ENCODE measurements at regions not wholly inside any gene's neighbourhood (a gene's known extent, or its start where the extent isn't known, plus 50 kb on each side); places are given as distances from the start of the nearest gene placed in this dataset.

DNA sequence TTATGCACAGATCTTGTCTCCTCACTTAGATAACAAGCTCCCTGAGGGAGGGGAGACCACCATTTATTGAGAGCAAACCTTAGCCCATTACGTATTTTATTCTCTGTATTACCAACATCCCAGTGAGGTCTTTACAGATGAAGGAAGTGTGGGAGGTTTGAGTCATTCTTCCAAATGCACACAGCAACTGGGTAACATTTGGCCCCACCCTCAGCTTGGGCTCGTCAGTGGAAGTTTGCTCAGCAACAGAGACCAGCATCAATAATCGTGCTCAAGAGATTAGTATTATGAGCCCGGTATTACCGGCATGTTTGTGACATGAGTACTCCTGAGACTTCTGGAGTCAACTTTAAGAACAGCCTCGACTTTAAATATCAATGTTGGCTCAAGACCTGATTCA, 168.6 kb downstream of the ETAA1 start:
- DNase-seq (ENCODE audit: low spot score): no peak
- ATAC-seq: no peak

More for the DNA sequence above, 168.6 kb downstream of the ETAA1 start:
- Histone ChIP-seq H3F3A (replicated peaks; ENCODE audit: low read depth) (no peaks in the 10 kb centered on the region), H4K20me1 (replicated peaks; ENCODE audit: insufficient read depth) (no peaks in the 10 kb centered on the region), H3K4me3 (no peak overlapping the region), H3K27me3 (ENCODE audit: insufficient read depth) (no peaks in the 10 kb centered on the region), H3K79me2 (replicated peaks; ENCODE audit: insufficient read depth) (no peaks in the 10 kb centered on the region), H2AFZ (no peak overlapping the region), H3K36me3 (ENCODE audit: insufficient read depth) (no peaks in the 10 kb centered on the region), H3K4me1 (ENCODE audit: insufficient read depth) (no peaks in the 10 kb centered on the region), H3K9me2 (ENCODE audit: insufficient read depth) (no peaks in the 10 kb centered on the region), H3K27ac (ENCODE audit: low read depth) (no peak overlapping the region), H3K4me2 (no peak overlapping the region)
- Mint-ChIP-seq H3K4me1 (no peaks in the 10 kb centered on the region), H3K27ac (no peak overlapping the region), H3K27me3 (ENCODE audit: insufficient read depth, low read depth, poor library complexity) (no peaks in the 10 kb centered on the region), H3K9me3 (no peaks in the 10 kb centered on the region), H3K4me3 (no peak overlapping the region), H3K36me3 (ENCODE audit: low read depth) (no peaks in the 10 kb centered on the region)
- TF ChIP-seq, protein P1, sequence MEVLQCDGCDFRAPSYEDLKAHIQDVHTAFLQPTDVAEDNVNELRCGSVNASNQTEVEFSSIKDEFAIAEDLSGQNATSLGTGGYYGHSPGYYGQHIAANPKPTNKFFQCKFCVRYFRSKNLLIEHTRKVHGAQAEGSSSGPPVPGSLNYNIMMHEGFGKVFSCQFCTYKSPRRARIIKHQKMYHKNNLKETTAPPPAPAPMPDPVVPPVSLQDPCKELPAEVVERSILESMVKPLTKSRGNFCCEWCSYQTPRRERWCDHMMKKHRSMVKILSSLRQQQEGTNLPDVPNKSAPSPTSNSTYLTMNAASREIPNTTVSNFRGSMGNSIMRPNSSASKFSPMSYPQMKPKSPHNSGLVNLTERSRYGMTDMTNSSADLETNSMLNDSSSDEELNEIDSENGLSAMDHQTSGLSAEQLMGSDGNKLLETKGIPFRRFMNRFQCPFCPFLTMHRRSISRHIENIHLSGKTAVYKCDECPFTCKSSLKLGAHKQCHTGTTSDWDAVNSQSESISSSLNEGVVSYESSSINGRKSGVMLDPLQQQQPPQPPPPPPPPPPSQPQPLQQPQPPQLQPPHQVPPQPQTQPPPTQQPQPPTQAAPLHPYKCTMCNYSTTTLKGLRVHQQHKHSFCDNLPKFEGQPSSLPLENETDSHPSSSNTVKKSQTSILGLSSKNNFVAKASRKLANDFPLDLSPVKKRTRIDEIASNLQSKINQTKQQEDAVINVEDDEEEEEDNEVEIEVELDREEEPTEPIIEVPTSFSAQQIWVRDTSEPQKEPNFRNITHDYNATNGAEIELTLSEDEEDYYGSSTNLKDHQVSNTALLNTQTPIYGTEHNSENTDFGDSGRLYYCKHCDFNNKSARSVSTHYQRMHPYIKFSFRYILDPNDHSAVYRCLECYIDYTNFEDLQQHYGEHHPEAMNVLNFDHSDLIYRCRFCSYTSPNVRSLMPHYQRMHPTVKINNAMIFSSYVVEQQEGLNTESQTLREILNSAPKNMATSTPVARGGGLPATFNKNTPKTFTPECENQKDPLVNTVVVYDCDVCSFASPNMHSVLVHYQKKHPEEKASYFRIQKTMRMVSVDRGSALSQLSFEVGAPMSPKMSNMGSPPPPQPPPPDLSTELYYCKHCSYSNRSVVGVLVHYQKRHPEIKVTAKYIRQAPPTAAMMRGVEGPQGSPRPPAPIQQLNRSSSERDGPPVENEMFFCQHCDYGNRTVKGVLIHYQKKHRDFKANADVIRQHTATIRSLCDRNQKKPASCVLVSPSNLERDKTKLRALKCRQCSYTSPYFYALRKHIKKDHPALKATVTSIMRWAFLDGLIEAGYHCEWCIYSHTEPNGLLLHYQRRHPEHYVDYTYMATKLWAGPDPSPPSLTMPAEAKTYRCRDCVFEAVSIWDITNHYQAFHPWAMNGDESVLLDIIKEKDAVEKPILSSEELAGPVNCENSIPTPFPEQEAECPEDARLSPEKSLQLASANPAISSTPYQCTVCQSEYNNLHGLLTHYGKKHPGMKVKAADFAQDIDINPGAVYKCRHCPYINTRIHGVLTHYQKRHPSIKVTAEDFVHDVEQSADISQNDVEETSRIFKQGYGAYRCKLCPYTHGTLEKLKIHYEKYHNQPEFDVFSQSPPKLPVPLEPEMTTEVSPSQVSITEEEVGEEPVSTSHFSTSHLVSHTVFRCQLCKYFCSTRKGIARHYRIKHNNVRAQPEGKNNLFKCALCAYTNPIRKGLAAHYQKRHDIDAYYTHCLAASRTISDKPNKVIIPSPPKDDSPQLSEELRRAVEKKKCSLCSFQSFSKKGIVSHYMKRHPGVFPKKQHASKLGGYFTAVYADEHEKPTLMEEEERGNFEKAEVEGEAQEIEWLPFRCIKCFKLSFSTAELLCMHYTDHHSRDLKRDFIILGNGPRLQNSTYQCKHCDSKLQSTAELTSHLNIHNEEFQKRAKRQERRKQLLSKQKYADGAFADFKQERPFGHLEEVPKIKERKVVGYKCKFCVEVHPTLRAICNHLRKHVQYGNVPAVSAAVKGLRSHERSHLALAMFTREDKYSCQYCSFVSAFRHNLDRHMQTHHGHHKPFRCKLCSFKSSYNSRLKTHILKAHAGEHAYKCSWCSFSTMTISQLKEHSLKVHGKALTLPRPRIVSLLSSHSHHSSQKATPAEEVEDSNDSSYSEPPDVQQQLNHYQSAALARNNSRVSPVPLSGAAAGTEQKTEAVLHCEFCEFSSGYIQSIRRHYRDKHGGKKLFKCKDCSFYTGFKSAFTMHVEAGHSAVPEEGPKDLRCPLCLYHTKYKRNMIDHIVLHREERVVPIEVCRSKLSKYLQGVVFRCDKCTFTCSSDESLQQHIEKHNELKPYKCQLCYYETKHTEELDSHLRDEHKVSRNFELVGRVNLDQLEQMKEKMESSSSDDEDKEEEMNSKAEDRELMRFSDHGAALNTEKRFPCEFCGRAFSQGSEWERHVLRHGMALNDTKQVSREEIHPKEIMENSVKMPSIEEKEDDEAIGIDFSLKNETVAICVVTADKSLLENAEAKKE (CRISPR knock-in tag; IDR thresholded peaks at IDR 0.05): no peak
- TF ChIP-seq STAT1 (IDR thresholded peaks at IDR 0.05; ENCODE audit: unreplicated experiment): no peak
- no peak for TF ChIP-seq ZNF331 (CRISPR knock-in tag; IDR thresholded peaks at IDR 0.05; ENCODE audit: low read depth)
- TF ChIP-seq, protein P2, sequence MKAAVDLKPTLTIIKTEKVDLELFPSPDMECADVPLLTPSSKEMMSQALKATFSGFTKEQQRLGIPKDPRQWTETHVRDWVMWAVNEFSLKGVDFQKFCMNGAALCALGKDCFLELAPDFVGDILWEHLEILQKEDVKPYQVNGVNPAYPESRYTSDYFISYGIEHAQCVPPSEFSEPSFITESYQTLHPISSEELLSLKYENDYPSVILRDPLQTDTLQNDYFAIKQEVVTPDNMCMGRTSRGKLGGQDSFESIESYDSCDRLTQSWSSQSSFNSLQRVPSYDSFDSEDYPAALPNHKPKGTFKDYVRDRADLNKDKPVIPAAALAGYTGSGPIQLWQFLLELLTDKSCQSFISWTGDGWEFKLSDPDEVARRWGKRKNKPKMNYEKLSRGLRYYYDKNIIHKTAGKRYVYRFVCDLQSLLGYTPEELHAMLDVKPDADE (IDR thresholded peaks at IDR 0.05): no peak
- no peak for TF ChIP-seq EZH2phosphoT487 (IDR thresholded peaks at IDR 0.05; ENCODE audit: unreplicated experiment)
- no peak for TF ChIP-seq CREB1 (CRISPR knock-in tag; IDR thresholded peaks at IDR 0.05; ENCODE audit: low read depth)
- no peak for TF ChIP-seq POLR2AphosphoS5 (IDR thresholded peaks at IDR 0.05; ENCODE audit: low read depth)
- TF ChIP-seq, protein P3, sequence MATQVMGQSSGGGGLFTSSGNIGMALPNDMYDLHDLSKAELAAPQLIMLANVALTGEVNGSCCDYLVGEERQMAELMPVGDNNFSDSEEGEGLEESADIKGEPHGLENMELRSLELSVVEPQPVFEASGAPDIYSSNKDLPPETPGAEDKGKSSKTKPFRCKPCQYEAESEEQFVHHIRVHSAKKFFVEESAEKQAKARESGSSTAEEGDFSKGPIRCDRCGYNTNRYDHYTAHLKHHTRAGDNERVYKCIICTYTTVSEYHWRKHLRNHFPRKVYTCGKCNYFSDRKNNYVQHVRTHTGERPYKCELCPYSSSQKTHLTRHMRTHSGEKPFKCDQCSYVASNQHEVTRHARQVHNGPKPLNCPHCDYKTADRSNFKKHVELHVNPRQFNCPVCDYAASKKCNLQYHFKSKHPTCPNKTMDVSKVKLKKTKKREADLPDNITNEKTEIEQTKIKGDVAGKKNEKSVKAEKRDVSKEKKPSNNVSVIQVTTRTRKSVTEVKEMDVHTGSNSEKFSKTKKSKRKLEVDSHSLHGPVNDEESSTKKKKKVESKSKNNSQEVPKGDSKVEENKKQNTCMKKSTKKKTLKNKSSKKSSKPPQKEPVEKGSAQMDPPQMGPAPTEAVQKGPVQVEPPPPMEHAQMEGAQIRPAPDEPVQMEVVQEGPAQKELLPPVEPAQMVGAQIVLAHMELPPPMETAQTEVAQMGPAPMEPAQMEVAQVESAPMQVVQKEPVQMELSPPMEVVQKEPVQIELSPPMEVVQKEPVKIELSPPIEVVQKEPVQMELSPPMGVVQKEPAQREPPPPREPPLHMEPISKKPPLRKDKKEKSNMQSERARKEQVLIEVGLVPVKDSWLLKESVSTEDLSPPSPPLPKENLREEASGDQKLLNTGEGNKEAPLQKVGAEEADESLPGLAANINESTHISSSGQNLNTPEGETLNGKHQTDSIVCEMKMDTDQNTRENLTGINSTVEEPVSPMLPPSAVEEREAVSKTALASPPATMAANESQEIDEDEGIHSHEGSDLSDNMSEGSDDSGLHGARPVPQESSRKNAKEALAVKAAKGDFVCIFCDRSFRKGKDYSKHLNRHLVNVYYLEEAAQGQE (IDR thresholded peaks at IDR 0.05; ENCODE audit: unreplicated experiment): no peak
- TF ChIP-seq NANOG (IDR thresholded peaks at IDR 0.05; ENCODE audit: borderline replicate concordance): no peak
- TF ChIP-seq, protein P4, sequence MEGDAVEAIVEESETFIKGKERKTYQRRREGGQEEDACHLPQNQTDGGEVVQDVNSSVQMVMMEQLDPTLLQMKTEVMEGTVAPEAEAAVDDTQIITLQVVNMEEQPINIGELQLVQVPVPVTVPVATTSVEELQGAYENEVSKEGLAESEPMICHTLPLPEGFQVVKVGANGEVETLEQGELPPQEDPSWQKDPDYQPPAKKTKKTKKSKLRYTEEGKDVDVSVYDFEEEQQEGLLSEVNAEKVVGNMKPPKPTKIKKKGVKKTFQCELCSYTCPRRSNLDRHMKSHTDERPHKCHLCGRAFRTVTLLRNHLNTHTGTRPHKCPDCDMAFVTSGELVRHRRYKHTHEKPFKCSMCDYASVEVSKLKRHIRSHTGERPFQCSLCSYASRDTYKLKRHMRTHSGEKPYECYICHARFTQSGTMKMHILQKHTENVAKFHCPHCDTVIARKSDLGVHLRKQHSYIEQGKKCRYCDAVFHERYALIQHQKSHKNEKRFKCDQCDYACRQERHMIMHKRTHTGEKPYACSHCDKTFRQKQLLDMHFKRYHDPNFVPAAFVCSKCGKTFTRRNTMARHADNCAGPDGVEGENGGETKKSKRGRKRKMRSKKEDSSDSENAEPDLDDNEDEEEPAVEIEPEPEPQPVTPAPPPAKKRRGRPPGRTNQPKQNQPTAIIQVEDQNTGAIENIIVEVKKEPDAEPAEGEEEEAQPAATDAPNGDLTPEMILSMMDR (conservative IDR thresholded peaks at IDR 0.05; ENCODE audit: low read depth in 2 of 2): no peak
- TF ChIP-seq JUNB (IDR thresholded peaks at IDR 0.05; ENCODE audit: unreplicated experiment): no peak
- TF ChIP-seq ZNF114 (CRISPR knock-in tag; IDR thresholded peaks at IDR 0.05): no peak
- no peak for TF ChIP-seq EZH2 (IDR thresholded peaks at IDR 0.05; ENCODE audit: low read depth, unreplicated experiment)
